Heart left ventricle (tissue), 13 donors: ENCODE measurements at regions not wholly inside any gene's neighbourhood (a gene's known extent, or its start where the extent isn't known, plus 50 kb on each side); places are given as distances from the start of the nearest gene placed in this dataset.

Experiments used
- POLR2A ChIP-seq, 2 donors: fragments of 450-650 bp; IDR thresholded peaks; one replicate each; pipeline ENCODE4 v1.6.1; 2017; ENCODE audit warnings: antibody characterized with exemption in 2 of 2, mild to moderate bottlenecking in 2 of 2, moderate library complexity in 2 of 2
- TF ChIP-seq, protein P1 (sequence below), 12 donors: fragments of 200-600 bp; sonication (generic) in 4 of 12; IDR thresholded peaks; one replicate each; pipeline versions ENCODE4 v1.5.0 to v1.8.0; 2018 to 2022; ENCODE audit warnings: antibody characterized with exemption in 12 of 12, mild to moderate bottlenecking in 5 of 12
- donor health status: ischemic (EF 13 %, LVEDD 7.1; RV severe dilation, severe dysfunction).
- donor health status: DM: no; HTN: yes; CAD: no.
- donor health status: DM: no; HTN: no; CAD: no.
- donor health status: ischemic (EF 25% LVEDD 6.9; RV normal size, moderate dysfunction).
- donor health status: ischemic (EF 25% LVEDD 5.7; RV mildly dilated, moderate dysfunction).
- donor health status: ischemic (EF 35%, LVEDD 5.7; RV mildly dilated, moderate dysfunction).
- donor health status: nonischemic (EF 11% LVEDD 7.7; RV severe dilation, severe dysfunction).
- donor health status: DM: yes; HTN: yes; CAD: no.
- donor health status: PGD.
- donor health status: ischemic (EF 29% LVEDD 5.4; RV normal size, mild dysfunction).
- donor health status: nonischemic (EF 23%, LVEDD 6.1; RV moderate dilation, normal function).

DNA sequence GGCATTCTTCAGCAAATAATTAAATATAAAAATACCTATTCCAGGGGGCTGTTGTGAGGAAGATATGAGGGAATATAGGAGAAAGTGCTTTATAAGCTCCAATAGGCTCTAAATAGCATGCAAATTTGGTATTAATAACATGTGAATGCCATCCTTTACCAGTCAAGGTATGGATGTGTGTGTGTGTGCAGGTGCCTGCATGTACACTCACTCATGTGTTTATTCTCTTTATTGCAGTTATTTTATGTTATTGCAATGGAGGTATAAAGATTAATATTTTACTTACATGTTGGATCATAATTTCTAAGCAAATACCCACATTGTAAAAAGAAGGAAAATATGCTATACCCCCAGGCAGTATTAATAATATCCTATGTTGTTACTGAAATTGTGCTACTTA is 1093.0 kb upstream of the GYPC start:
- TF ChIP-seq, protein P1, sequence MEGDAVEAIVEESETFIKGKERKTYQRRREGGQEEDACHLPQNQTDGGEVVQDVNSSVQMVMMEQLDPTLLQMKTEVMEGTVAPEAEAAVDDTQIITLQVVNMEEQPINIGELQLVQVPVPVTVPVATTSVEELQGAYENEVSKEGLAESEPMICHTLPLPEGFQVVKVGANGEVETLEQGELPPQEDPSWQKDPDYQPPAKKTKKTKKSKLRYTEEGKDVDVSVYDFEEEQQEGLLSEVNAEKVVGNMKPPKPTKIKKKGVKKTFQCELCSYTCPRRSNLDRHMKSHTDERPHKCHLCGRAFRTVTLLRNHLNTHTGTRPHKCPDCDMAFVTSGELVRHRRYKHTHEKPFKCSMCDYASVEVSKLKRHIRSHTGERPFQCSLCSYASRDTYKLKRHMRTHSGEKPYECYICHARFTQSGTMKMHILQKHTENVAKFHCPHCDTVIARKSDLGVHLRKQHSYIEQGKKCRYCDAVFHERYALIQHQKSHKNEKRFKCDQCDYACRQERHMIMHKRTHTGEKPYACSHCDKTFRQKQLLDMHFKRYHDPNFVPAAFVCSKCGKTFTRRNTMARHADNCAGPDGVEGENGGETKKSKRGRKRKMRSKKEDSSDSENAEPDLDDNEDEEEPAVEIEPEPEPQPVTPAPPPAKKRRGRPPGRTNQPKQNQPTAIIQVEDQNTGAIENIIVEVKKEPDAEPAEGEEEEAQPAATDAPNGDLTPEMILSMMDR (IDR thresholded peaks at IDR 0.05) = no peak
- TF ChIP-seq POLR2A (IDR thresholded peaks at IDR 0.05) = no peak
